DND-41 (cell line): ENCODE measurements at regions not wholly inside any gene's neighbourhood (a gene's known extent, or its start where the extent isn't known, plus 50 kb on each side); places are given as distances from the start of the nearest gene placed in this dataset.

Experiments used
- ATAC-seq: fragments of 200-7000 bp; cut with Tn5 transposase; 3 replicates; pipeline ENCODE4 v1.9.1; 2021; ENCODE audit warnings: low read depth; ENCODE audit not compliant: insufficient read depth
- DNase-seq: peaks from one replicate; pipeline ENCODE4 v3.0.0-alpha.2; 2020
- H2AFZ ChIP-seq: 2 replicates; pipeline ENCODE4 v1.6.0; 2012; ENCODE audit warnings: low read depth, low read length
- H3K27ac ChIP-seq: 2 replicates; pipeline ENCODE4 v1.5.1; 2012; ENCODE audit warnings: low read length, inconsistent platforms
- H3K27me3 ChIP-seq: fragments of 200-600 bp; sonication (generic); 2 replicates; pipeline ENCODE4 v1.6.0; 2012; ENCODE audit warnings: low read length, mild to moderate bottlenecking, inconsistent platforms; ENCODE audit not compliant: insufficient read depth, poor library complexity
- H3K36me3 ChIP-seq: 2 replicates; pipeline ENCODE4 v1.5.1; 2012; ENCODE audit warnings: low read length, inconsistent platforms; ENCODE audit not compliant: insufficient read depth
- H3K4me1 ChIP-seq: 2 replicates; pipeline ENCODE4 v1.5.1; 2012; ENCODE audit warnings: mild to moderate bottlenecking, low read length; ENCODE audit not compliant: insufficient read depth
- H3K4me2 ChIP-seq: 2 replicates; pipeline ENCODE4 v1.6.0; 2012; ENCODE audit warnings: mild to moderate bottlenecking, moderate library complexity, low read length, inconsistent platforms; ENCODE audit not compliant: insufficient read depth
- H3K4me3 ChIP-seq, 2 experiments: fragments of 200-600 bp in 1 of 2; shearing (Covaris generic) in 1 of 2; 2 replicates each; pipeline ENCODE4 v1.5.1; 2012 to 2016; ENCODE audit warnings: inconsistent platforms in 2 of 2, low read length in 2 of 2, mild to moderate bottlenecking in 2 of 2, low read depth in 1 of 2, moderate library complexity in 1 of 2
- H3K79me2 ChIP-seq: 2 replicates; pipeline ENCODE4 v1.6.0; 2012; ENCODE audit warnings: low read length, inconsistent platforms; ENCODE audit not compliant: insufficient read depth
- H3K9ac ChIP-seq: 2 replicates; pipeline ENCODE4 v1.6.0; 2012; ENCODE audit warnings: low read depth, mild to moderate bottlenecking, inconsistent platforms, low read length, moderate library complexity
- H3K9me3 ChIP-seq: 2 replicates; pipeline ENCODE4 v1.5.1; 2012; ENCODE audit warnings: low read length, moderate library complexity, mild to moderate bottlenecking, inconsistent platforms; ENCODE audit not compliant: insufficient read depth, severe bottlenecking
- H4K20me1 ChIP-seq: 2 replicates; pipeline ENCODE4 v1.6.0; 2012; ENCODE audit warnings: low read length; ENCODE audit not compliant: insufficient read depth
- CTCF ChIP-seq: IDR thresholded peaks from 2 replicates; pipeline ENCODE4 v1.5.1; 2012; ENCODE audit warnings: borderline replicate concordance, low read length, moderate library complexity, mild to moderate bottlenecking; ENCODE audit not compliant: poor library complexity, severe bottlenecking; ENCODE audit errors: extremely low read depth
- EZH2 ChIP-seq: IDR thresholded peaks from 3 replicates; pipeline ENCODE4 v1.6.1; 2012; ENCODE audit warnings: borderline replicate concordance, low read depth, mild to moderate bottlenecking, moderate library complexity, low read length, inconsistent platforms; ENCODE audit not compliant: severe bottlenecking

- no peaks in the 10 kb centered on the region for H3K27me3 ChIP-seq
- H3K79me2 ChIP-seq, result no peaks in the 10 kb centered on the region
- H4K20me1 ChIP-seq, result no peaks in the 10 kb centered on the region
- H3K27ac ChIP-seq, result no peak overlapping the region
- no peaks in the 10 kb centered on the region for H3K4me1 ChIP-seq
- no peak for DNase-seq
- no peak overlapping the region for H3K9ac ChIP-seq
- no peaks in the 10 kb centered on the region for H3K9me3 ChIP-seq
- no peak overlapping the region for H3K4me3 ChIP-seq
- H3K4me2 ChIP-seq, result no peak overlapping the region
- no peaks in the 10 kb centered on the region for H3K36me3 ChIP-seq
- TF ChIP-seq CTCF, result no peak
- no peak overlapping the region for H2AFZ ChIP-seq
- no peak for ATAC-seq
These were observed 189.3 kb downstream of the MIAT start for GRCh38 chr22:26846645-26847044.

- Histone ChIP-seq H3K9ac (no peak overlapping the region), H3K4me2 (no peak overlapping the region), H3K27me3 (no peaks in the 10 kb centered on the region), H3K27ac (no peak overlapping the region), H3K79me2 (no peaks in the 10 kb centered on the region), H3K9me3 (no peaks in the 10 kb centered on the region), H2AFZ (no peak overlapping the region), H3K4me3 (no peak overlapping the region), H3K4me1 (no peaks in the 10 kb centered on the region), H4K20me1 (no peaks in the 10 kb centered on the region), H3K36me3 (no peaks in the 10 kb centered on the region)
- ATAC-seq (no peak), DNase-seq (no peak)
- TF ChIP-seq CTCF, result no peak
- TF ChIP-seq EZH2, result no peak
These were observed 189.7 kb downstream of the MIAT start for GRCh38 chr22:26847046-26847445.

- no peaks in the 10 kb centered on the region for H3K9me3 ChIP-seq
- H4K20me1 ChIP-seq, result no peaks in the 10 kb centered on the region
- DNase-seq, result no peak
- no peaks in the 10 kb centered on the region for H3K79me2 ChIP-seq
- ATAC-seq, result no peak
- H3K36me3 ChIP-seq, result no peaks in the 10 kb centered on the region
- no peak overlapping the region for H3K4me2 ChIP-seq
- H2AFZ ChIP-seq, result no peak overlapping the region
- no peak overlapping the region for H3K9ac ChIP-seq
- H3K4me1 ChIP-seq, result no peaks in the 10 kb centered on the region
- no peak overlapping the region for H3K4me3 ChIP-seq
- TF ChIP-seq CTCF (no peak), EZH2 (no peak)
- H3K27me3 ChIP-seq, result no peaks in the 10 kb centered on the region
- H3K27ac ChIP-seq, result no peak overlapping the region
These were observed 190.4 kb downstream of the MIAT start for GRCh38 chr22:26847816-26848215.
